ENCODE measurements at regions not wholly inside any gene's neighbourhood (a gene's known extent, or its start where the extent isn't known, plus 50 kb on each side); places are given as distances from the start of the nearest gene placed in this dataset.

GRCh38 chr1:30413111-30413440 is 310.3 kb downstream of the MATN1 start:
- no peak for DNase-seq (ENCODE audit: low read depth in 3 of 3, low spot score in 2 of 3)

- DNase-seq (ENCODE audit: low read depth in 3 of 3, low spot score in 2 of 3) = no peak
These were observed 310.9 kb downstream of the MATN1 start for GRCh38 chr1:30412241-30413110.

- no peak for DNase-seq (ENCODE audit: low read depth in 3 of 3, low spot score in 2 of 3)
These were observed 312.2 kb downstream of the MATN1 start for GRCh38 chr1:30411206-30411605.

GRCh38 chr1:30410153-30410851 is 313.1 kb downstream of the MATN1 start:
- no peak for DNase-seq (ENCODE audit: low read depth in 3 of 3, low spot score in 2 of 3)

- DNase-seq (ENCODE audit: low read depth in 3 of 3, low spot score in 2 of 3) = no peak
These were observed 313.8 kb downstream of the MATN1 start for GRCh38 chr1:30409476-30410152.

- DNase-seq (ENCODE audit: low read depth in 3 of 3, low spot score in 2 of 3) = no peak
These were observed 315.4 kb downstream of the MATN1 start for GRCh38 chr1:30407865-30408580.

GRCh38 chr1:30406996-30407864 is 316.2 kb downstream of the MATN1 start:
- DNase-seq (ENCODE audit: low read depth in 3 of 3, low spot score in 2 of 3) = no peak

GRCh38 chr1:30405631-30406212 is 317.7 kb downstream of the MATN1 start:
- no peak for DNase-seq (ENCODE audit: low read depth in 3 of 3, low spot score in 2 of 3)

- no peak for DNase-seq (ENCODE audit: low read depth in 3 of 3, low spot score in 2 of 3)
These were observed 318.3 kb downstream of the MATN1 start for GRCh38 chr1:30405081-30405480.

GRCh38 chr1:30404341-30404740 is 319.0 kb downstream of the MATN1 start:
- no peak for DNase-seq (ENCODE audit: low read depth in 3 of 3, low spot score in 2 of 3)

- no peak for DNase-seq (ENCODE audit: low read depth in 3 of 3, low spot score in 2 of 3)
These were observed 319.7 kb downstream of the MATN1 start for GRCh38 chr1:30403726-30404125.

GRCh38 chr1:30403061-30403645 is 320.2 kb downstream of the MATN1 start:
- no peak for DNase-seq (ENCODE audit: low read depth in 3 of 3, low spot score in 2 of 3)

- no peak for DNase-seq (ENCODE audit: low read depth in 3 of 3, low spot score in 2 of 3)
These were observed 321.4 kb downstream of the MATN1 start for GRCh38 chr1:30402031-30402430.

GRCh38 chr1:30400507-30400906 is 322.9 kb downstream of the MATN1 start:
- DNase-seq (ENCODE audit: low read depth in 3 of 3, low spot score in 2 of 3) = no peak

GRCh38 chr1:30399026-30399425 is 324.4 kb downstream of the MATN1 start:
- no peak for DNase-seq (ENCODE audit: low read depth in 3 of 3, low spot score in 2 of 3)

- no peak for DNase-seq (ENCODE audit: low read depth in 3 of 3, low spot score in 2 of 3)
These were observed 325.8 kb downstream of the MATN1 start for GRCh38 chr1:30397576-30397975.

- no peak for DNase-seq (ENCODE audit: low read depth in 3 of 3, low spot score in 2 of 3)
These were observed 327.8 kb downstream of the MATN1 start for GRCh38 chr1:30395631-30396030.

GRCh38 chr1:30388386-30388785 is 335.0 kb downstream of the MATN1 start:
- DNase-seq (ENCODE audit: low read depth in 3 of 3, low spot score in 2 of 3) = no peak

GRCh38 chr1:30386156-30386926 is 337.0 kb downstream of the MATN1 start:
- no peak for DNase-seq (ENCODE audit: low read depth in 3 of 3, low spot score in 2 of 3)
